Neural crest cell (in vitro differentiated cells): ENCODE measurements at regions not wholly inside any gene's neighbourhood (a gene's known extent, or its start where the extent isn't known, plus 50 kb on each side); places are given as distances from the start of the nearest gene placed in this dataset.

Experiments
- DNase-seq: peaks from one replicate; pipeline ENCODE4 v3.0.0; 2021; ENCODE audit warnings: low read depth, mixed read lengths, low spot score
- H3K27ac Mint-ChIP-seq: one replicate; pipeline ENCODE4 v1.8.0; 2021; ENCODE audit warnings: mild to moderate bottlenecking, mixed read lengths; ENCODE audit not compliant: unreplicated experiment
- H3K27me3 Mint-ChIP-seq: 2 replicates; pipeline ENCODE4 v1.8.0; 2021; ENCODE audit warnings: low read depth, mild to moderate bottlenecking, mixed read lengths
- H3K36me3 Mint-ChIP-seq: 2 replicates; pipeline ENCODE4 v1.8.0; 2021; ENCODE audit warnings: low read depth, mild to moderate bottlenecking, mixed read lengths
- H3K4me1 Mint-ChIP-seq: 2 replicates; pipeline ENCODE4 v1.8.0; 2021; ENCODE audit warnings: mixed read lengths
- H3K4me3 Mint-ChIP-seq: one replicate; pipeline ENCODE4 v1.8.0; 2021; ENCODE audit warnings: mild to moderate bottlenecking, mixed read lengths
- H3K9me3 Mint-ChIP-seq: 2 replicates; pipeline ENCODE4 v1.8.0; 2021; ENCODE audit warnings: mixed read lengths
- TF ChIP-seq, protein P1 (sequence below): fragments of 200-600 bp; sonication (generic); conservative IDR thresholded peaks from 2 replicates; pipeline ENCODE4 v1.5.0; 2021; ENCODE audit warnings: antibody characterized with exemption, mild to moderate bottlenecking

DNA sequence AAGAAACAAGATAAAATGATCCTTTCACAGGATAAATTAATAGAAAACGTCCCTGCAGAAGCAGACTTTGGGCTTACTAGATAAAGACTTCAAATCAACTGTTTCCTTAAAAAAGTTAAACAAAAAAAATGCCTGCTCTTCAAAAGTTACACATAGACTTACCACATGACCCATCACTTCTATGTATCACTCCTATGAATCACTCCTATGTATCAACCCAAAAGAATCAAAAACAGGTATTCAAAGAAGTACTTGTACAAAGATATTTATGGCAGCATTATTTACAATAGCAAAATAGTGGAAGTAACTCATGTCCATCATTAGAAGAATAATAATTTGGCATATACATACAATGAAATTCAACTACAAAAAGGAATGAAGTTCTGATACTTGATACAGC is 56.3 kb upstream of the PRDM9 start:
- Mint-ChIP-seq H3K4me3 (peak overlapping the region; percentile 68), H3K27me3 (no peaks in the 10 kb centered on the region), H3K27ac (peak overlapping the region; percentile 97)

DNA sequence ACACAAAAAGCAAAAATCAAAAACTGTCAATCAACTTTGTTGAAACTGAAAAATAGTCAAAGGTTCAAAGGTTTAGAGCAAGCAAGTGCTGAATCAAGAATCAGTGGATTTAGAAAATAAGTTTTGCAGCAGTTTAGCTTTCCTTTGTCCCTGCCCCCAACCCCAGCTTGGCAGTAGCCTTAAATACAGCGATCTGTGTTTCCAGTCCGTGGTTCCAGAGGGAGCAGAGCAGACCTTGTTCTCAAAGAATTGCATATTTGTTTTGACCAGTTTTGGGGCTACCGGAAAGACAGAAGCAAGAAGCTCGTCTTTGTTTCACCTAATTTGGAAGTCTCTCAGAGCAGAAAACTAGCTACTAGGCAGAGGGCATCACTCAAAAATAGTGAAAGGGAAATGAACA is 57.2 kb upstream of the PRDM9 start:
- Mint-ChIP-seq H3K9me3 (peaks cover 5% of the 10 kb centered on the region), H3K4me1 (peaks cover 29% of the 10 kb centered on the region), H3K27me3 (no peaks in the 10 kb centered on the region), H3K4me3 (peak overlapping the region; percentile 68), H3K27ac (peak overlapping the region; percentile 74), H3K36me3 (no peaks in the 10 kb centered on the region)
- peak; percentile 20 for DNase-seq
- TF ChIP-seq, protein P1, sequence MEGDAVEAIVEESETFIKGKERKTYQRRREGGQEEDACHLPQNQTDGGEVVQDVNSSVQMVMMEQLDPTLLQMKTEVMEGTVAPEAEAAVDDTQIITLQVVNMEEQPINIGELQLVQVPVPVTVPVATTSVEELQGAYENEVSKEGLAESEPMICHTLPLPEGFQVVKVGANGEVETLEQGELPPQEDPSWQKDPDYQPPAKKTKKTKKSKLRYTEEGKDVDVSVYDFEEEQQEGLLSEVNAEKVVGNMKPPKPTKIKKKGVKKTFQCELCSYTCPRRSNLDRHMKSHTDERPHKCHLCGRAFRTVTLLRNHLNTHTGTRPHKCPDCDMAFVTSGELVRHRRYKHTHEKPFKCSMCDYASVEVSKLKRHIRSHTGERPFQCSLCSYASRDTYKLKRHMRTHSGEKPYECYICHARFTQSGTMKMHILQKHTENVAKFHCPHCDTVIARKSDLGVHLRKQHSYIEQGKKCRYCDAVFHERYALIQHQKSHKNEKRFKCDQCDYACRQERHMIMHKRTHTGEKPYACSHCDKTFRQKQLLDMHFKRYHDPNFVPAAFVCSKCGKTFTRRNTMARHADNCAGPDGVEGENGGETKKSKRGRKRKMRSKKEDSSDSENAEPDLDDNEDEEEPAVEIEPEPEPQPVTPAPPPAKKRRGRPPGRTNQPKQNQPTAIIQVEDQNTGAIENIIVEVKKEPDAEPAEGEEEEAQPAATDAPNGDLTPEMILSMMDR = no peak

More for the DNA sequence above, 56.3 kb upstream of the PRDM9 start:
- H3K4me1 Mint-ChIP-seq = peaks cover 29% of the 10 kb centered on the region
- TF ChIP-seq, protein P1 = no peak
- peaks cover 12% of the 10 kb centered on the region for H3K9me3 Mint-ChIP-seq
- H3K36me3 Mint-ChIP-seq = no peaks in the 10 kb centered on the region
- DNase-seq = no peak

DNA sequence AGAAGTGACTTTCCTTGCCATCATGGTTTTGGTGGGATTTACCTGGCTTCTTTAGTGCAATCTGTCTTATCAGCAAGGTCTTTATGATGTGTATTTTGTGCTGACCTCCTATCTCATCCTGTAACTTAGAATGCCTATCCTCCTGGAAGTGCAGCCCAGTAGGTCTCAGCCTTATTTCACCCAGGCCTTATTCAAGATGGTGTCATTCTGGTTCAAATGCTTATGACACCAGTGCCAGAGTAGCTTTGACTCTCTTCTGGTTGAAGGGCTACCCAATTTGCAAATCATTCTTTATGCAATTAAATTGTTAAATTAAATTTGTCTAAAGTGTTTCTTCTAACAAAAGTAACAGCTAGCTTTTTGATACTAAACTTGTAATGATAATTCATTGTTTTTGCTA is 58.8 kb upstream of the PRDM9 start:
- Mint-ChIP-seq H3K4me1 (peaks cover 25% of the 10 kb centered on the region), H3K9me3 (peaks cover 5% of the 10 kb centered on the region), H3K36me3 (no peaks in the 10 kb centered on the region), H3K4me3 (no peak overlapping the region), H3K27me3 (no peaks in the 10 kb centered on the region), H3K27ac (no peak overlapping the region)
- TF ChIP-seq, protein P1 = no peak
- no peak for DNase-seq

DNA sequence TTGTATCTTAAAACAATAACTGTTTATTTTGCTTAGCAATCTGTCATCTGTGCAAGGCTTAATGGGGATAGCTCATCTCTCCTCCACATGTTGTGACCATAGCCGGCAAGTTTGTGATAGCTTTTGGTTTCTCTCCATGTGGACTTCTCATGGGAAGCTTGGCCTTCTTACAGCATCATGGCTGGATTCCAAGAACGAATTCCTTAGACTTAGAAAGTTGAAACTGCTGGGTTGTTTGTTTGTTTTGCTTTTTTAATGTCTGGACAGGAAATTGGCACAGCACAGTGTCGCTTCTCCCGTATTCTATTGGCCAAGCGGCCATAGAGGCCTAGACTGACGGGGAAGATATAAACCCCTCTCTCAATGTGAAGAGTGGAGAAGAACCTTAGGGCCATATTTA is 61.0 kb upstream of the PRDM9 start:
- no peak overlapping the region for H3K4me3 Mint-ChIP-seq
- H3K4me1 Mint-ChIP-seq = peaks cover 19% of the 10 kb centered on the region
- peak overlapping the region; percentile 17 for H3K27ac Mint-ChIP-seq
- TF ChIP-seq, protein P1 = no peak
- H3K27me3 Mint-ChIP-seq = no peaks in the 10 kb centered on the region
- no peak for DNase-seq
- H3K36me3 Mint-ChIP-seq = no peaks in the 10 kb centered on the region
- peaks cover 5% of the 10 kb centered on the region for H3K9me3 Mint-ChIP-seq

GRCh38 chr5:23445573-23445972 is 61.8 kb upstream of the PRDM9 start:
- Mint-ChIP-seq H3K27ac (no peak overlapping the region), H3K9me3 (peaks cover 5% of the 10 kb centered on the region), H3K4me3 (no peak overlapping the region), H3K36me3 (no peaks in the 10 kb centered on the region), H3K4me1 (peaks cover 15% of the 10 kb centered on the region), H3K27me3 (no peaks in the 10 kb centered on the region)
- DNase-seq = no peak
- TF ChIP-seq, protein P1 = no peak

- DNase-seq = no peak
- Mint-ChIP-seq H3K4me3 (no peak overlapping the region), H3K27ac (no peak overlapping the region), H3K9me3 (peaks cover 3% of the 10 kb centered on the region), H3K36me3 (no peaks in the 10 kb centered on the region), H3K27me3 (no peaks in the 10 kb centered on the region), H3K4me1 (peaks cover 4% of the 10 kb centered on the region)
- TF ChIP-seq, protein P1 = no peak
These were observed 66.7 kb upstream of the PRDM9 start for GRCh38 chr5:23440703-23441102.
